Lower leg skin (tissue), 3 donors: ENCODE measurements at regions not wholly inside any gene's neighbourhood (a gene's known extent, or its start where the extent isn't known, plus 50 kb on each side); places are given as distances from the start of the nearest gene placed in this dataset.

Experiments used
- CTCF ChIP-seq, 3 donors: fragments of 450-650 bp; IDR thresholded peaks; one replicate each; pipeline ENCODE4 v1.5.1; 2016; ENCODE audit warnings: antibody characterized with exemption in 3 of 3, mild to moderate bottlenecking in 3 of 3, moderate library complexity in 2 of 3
- POLR2A ChIP-seq, 2 donors: fragments of 450-650 bp; IDR thresholded peaks; one replicate each; pipeline ENCODE4 v1.6.1; 2016 to 2017; ENCODE audit warnings: antibody characterized with exemption in 2 of 2, mild to moderate bottlenecking in 1 of 2, moderate library complexity in 1 of 2

DNA sequence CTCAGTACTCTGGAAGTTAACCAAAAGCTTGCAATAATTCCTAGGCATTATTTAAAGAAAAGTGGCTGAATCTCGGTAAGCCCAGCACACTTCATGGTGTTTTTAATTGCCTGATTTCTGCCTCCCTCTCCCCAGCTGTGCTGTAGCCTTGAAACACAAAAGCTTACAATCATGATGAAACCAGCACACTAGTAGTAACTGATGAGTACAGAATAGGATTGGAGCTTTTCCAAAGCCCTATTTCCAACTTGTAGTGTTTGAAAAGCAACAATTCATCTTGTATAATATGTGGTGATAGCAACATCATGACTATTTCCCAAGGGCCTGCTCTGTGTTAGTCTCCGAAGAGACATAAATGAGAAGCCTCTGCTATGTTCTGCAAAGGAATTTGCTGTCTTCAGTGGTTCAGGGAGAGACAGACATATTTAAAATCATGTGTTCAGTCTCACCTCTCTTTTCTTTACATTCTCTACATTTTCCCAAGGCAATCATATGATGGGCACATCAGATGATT lies 1015.0 kb downstream of the BCL11A start:
- no peak for TF ChIP-seq POLR2A (IDR thresholded peaks at IDR 0.05)
- TF ChIP-seq CTCF (IDR thresholded peaks at IDR 0.05): no peak
